ENCODE measurements at regions not wholly inside any gene's neighbourhood (a gene's known extent, or its start where the extent isn't known, plus 50 kb on each side); places are given as distances from the start of the nearest gene placed in this dataset.

- peak in 3 of 4 donors; percentile 4 to 40 (median 13) for TF ChIP-seq CTCF (IDR thresholded peaks at IDR 0.05)
- no peak for TF ChIP-seq POLR2A (IDR thresholded peaks at IDR 0.05)
Measured at GRCh38 chr2:53460347-53460746, 307.3 kb upstream of the CHAC2 start.

Measured in right lobe of liver (tissue), 4 donors.